K562 (cell line): ENCODE measurements at regions not wholly inside any gene's neighbourhood (a gene's known extent, or its start where the extent isn't known, plus 50 kb on each side); places are given as distances from the start of the nearest gene placed in this dataset.

ENCODE experiments used
- ATAC-seq: fragments of 200-7000 bp; cut with Tn5 transposase; 3 replicates; pipeline ENCODE4 v1.9.1; 2020; ENCODE audit warnings: moderate library complexity
- BruUV-seq: library from RNA; stranded (reverse); fragments of 400-500 nt; replicated peaks from 2 replicates; lab custom pipeline; 2021; lab: Mats Ljungman, UMichigan
- CTCF ChIA-PET: fragments of 300-600 bp; formaldehyde crosslinking; extraction: SDS; loops from one replicate; lab custom pipeline; 2021; ENCODE audit warnings: low intra/inter-chr PET ratio; lab: Yijun Ruan, JAX
- POLR2A ChIA-PET: fragments of 300-600, 350-650 bp; sonication (Branson Sonifier 250); formaldehyde crosslinking; extraction: SDS; loops from one replicate; lab custom pipeline; 2021; ENCODE audit warnings: antibody characterized with exemption, inconsistent platforms; lab: Yijun Ruan, JAX
- DNase-seq, 4 experiments: peaks; one replicate each; pipeline versions ENCODE4 v3.0.0 to v3.0.0-alpha.2; 2011 to 2018; ENCODE audit warnings: low spot score in 3 of 4, mixed read lengths in 3 of 4; ENCODE audit errors: extremely low read depth in 1 of 4
- FAIRE-seq: peaks from 2 replicates; lab custom pipeline; 2011; peaks lifted over from hg19 to GRCh38; lab: Jason Lieb, UNC
- H2AFZ ChIP-seq: 2 replicates; pipeline ENCODE4 v1.6.0; 2011; ENCODE audit warnings: low read depth, low read length, control low read depth, inconsistent platforms
- H3K27ac ChIP-seq: fragments of 200-600 bp; 3 replicates; pipeline ENCODE4 v1.8.0; 2011; ENCODE audit warnings: low read depth, mild to moderate bottlenecking, control low read depth, inconsistent platforms, low read length, moderate library complexity, mixed read lengths; ENCODE audit errors: extremely low read depth
- H3K27me3 ChIP-seq, 2 experiments: fragments of 300-600 bp in 1 of 2; 2 replicates in 1 of 2; 3 replicates in 1 of 2; pipeline versions ENCODE4 v1.6.0 to v1.8.0; 2011; ENCODE audit warnings: inconsistent platforms in 2 of 2, low read length in 2 of 2, mild to moderate bottlenecking in 1 of 2, mixed read lengths in 1 of 2, moderate library complexity in 1 of 2; ENCODE audit not compliant: control insufficient read depth in 2 of 2, insufficient read depth in 2 of 2
- H3K36me3 ChIP-seq: fragments of 300-600 bp; 3 replicates; pipeline ENCODE4 v1.8.0; 2011; ENCODE audit warnings: mild to moderate bottlenecking, low read length, inconsistent platforms; ENCODE audit not compliant: control insufficient read depth, insufficient read depth
- H3K4me1 ChIP-seq, 2 experiments: fragments of 200-600 bp in 1 of 2; replicated peaks in 1 of 2; 2 replicates in 1 of 2; 3 replicates in 1 of 2; pipeline versions ENCODE4 v1.5.1 to v1.8.0; 2011; ENCODE audit warnings: inconsistent platforms in 2 of 2, low read length in 2 of 2, mild to moderate bottlenecking in 1 of 2, mixed read lengths in 1 of 2, moderate library complexity in 1 of 2; ENCODE audit not compliant: control insufficient read depth in 2 of 2, insufficient read depth in 2 of 2
- H3K4me2 ChIP-seq: 2 replicates; pipeline ENCODE4 v1.6.1; 2011; ENCODE audit warnings: low read length, control low read depth, inconsistent platforms, mixed read lengths; ENCODE audit not compliant: insufficient read depth
- H3K4me3 ChIP-seq: fragments of 200-600 bp; sonication (generic), shearing (Covaris generic); 2 replicates; pipeline ENCODE4 v1.5.1; 2016; ENCODE audit warnings: control low read depth, inconsistent platforms
- H3K79me2 ChIP-seq: fragments of 200-600 bp; 3 replicates; pipeline ENCODE4 v1.8.0; 2011; ENCODE audit warnings: low read length, inconsistent platforms; ENCODE audit not compliant: control insufficient read depth, insufficient read depth
- H3K9ac ChIP-seq, 2 experiments: 2 replicates each; pipeline versions ENCODE4 v1.6.0 to v1.6.1; 2011; ENCODE audit warnings: low read depth in 2 of 2, low read length in 2 of 2, control low read depth in 1 of 2, inconsistent platforms in 1 of 2, mild to moderate bottlenecking in 1 of 2, mixed read lengths in 1 of 2; ENCODE audit not compliant: insufficient read depth in 1 of 2
- H3K9me1 ChIP-seq: one replicate; pipeline ENCODE4 v1.6.0; 2011; ENCODE audit warnings: inconsistent platforms, mild to moderate bottlenecking, low read length, moderate library complexity; ENCODE audit not compliant: control insufficient read depth, insufficient read depth
- H3K9me3 ChIP-seq: replicated peaks from 2 replicates; pipeline ENCODE4 v1.5.1; 2011; ENCODE audit warnings: low read depth, low read length, inconsistent platforms; ENCODE audit not compliant: control insufficient read depth, insufficient read depth
- H4K20me1 ChIP-seq: replicated peaks from 2 replicates; pipeline ENCODE4 v1.6.1; 2011; ENCODE audit warnings: low read length, inconsistent platforms, mixed read lengths; ENCODE audit not compliant: control insufficient read depth, insufficient read depth
- ADNP ChIP-seq: fragments of 200-800 bp; sonication (Bioruptor generic); IDR thresholded peaks from 2 replicates; pipeline ENCODE4 v1.6.1; 2016; ENCODE audit warnings: missing genetic modification characterization, missing compliant biosample characterization
- C11orf30 ChIP-seq: fragments of 450-650 bp; IDR thresholded peaks from 2 replicates; pipeline ENCODE4 v1.6.1; 2016; ENCODE audit warnings: low read depth, mild to moderate bottlenecking
- GTF3C2 ChIP-seq: IDR thresholded peaks from 3 replicates; pipeline ENCODE4 v1.6.1; 2011; ENCODE audit warnings: borderline replicate concordance, mild to moderate bottlenecking, moderate library complexity; ENCODE audit not compliant: insufficient read length; ENCODE audit errors: extremely low read depth
- KLF13 ChIP-seq: fragments of 450-650 bp; IDR thresholded peaks from 2 replicates; pipeline ENCODE4 v1.6.1; 2016; ENCODE audit warnings: missing genetic modification characterization, low read depth, mild to moderate bottlenecking, missing compliant biosample characterization, moderate library complexity, borderline replicate concordance
- MTA3 ChIP-seq: fragments of 450-650 bp; formaldehyde crosslinking; IDR thresholded peaks from 2 replicates; pipeline ENCODE4 v1.6.1; 2017; ENCODE audit warnings: mild to moderate bottlenecking, borderline replicate concordance
- SMARCE1 ChIP-seq: fragments of 450-650 bp; IDR thresholded peaks from 2 replicates; pipeline ENCODE4 v1.7.1; 2016; ENCODE audit warnings: mild to moderate bottlenecking
- TBL1XR1 ChIP-seq, 2 experiments: IDR thresholded peaks; 2 replicates each; pipeline ENCODE4 v1.6.1; 2012; ENCODE audit warnings: improper control_type of control experiment in 2 of 2, low read length in 2 of 2, mild to moderate bottlenecking in 1 of 2
- TSHZ1 ChIP-seq: fragments of 250-450 bp; sonication (Bioruptor Pico); IDR thresholded peaks from 2 replicates; pipeline ENCODE4 v1.4.0; 2020; ENCODE audit warnings: mild to moderate bottlenecking, moderate library complexity
- ZBED1 ChIP-seq: IDR thresholded peaks from 2 replicates; pipeline ENCODE4 v1.6.1; 2014
- ZFPM2 ChIP-seq: fragments of 250-450 bp; sonication (Bioruptor Pico); IDR thresholded peaks from 2 replicates; pipeline ENCODE4 v1.5.1; 2022; ENCODE audit warnings: mild to moderate bottlenecking
- ZKSCAN8 ChIP-seq: fragments of 200-800 bp; sonication (Bioruptor generic); IDR thresholded peaks from 2 replicates; pipeline ENCODE4 v1.6.1; 2016; ENCODE audit warnings: missing genetic modification characterization, missing compliant biosample characterization
- ZNF165 ChIP-seq: fragments of 250-450 bp; sonication (Bioruptor Pico); IDR thresholded peaks from 2 replicates; pipeline ENCODE4 v1.4.0; 2020; ENCODE audit warnings: borderline replicate concordance
- ZNF778 ChIP-seq: fragments of 450-650 bp; formaldehyde crosslinking; IDR thresholded peaks from 2 replicates; pipeline ENCODE4 v1.4.0; 2020; ENCODE audit warnings: mild to moderate bottlenecking, moderate library complexity
- WGBS: fragments of 100-300 bp; shearing (Covaris generic); methylation state at CpG from one replicate; pipeline ENCODE4 v1.1.6; 2016; ENCODE audit warnings: low coverage, mixed read lengths; ENCODE audit not compliant: insufficient coverage; ENCODE audit errors: missing lambda C conversion rate; 5-methylcytosine and 5-hydroxymethylcytosine counted together
- in situ Hi-C: fragments of 300-500 bp; cut with MboI; formaldehyde crosslinking; loops from 4 replicates; pipeline ENCODE4 v1.15.0; 2018; ENCODE audit warnings: inconsistent platforms, mixed read lengths
- intact Hi-C: fragments of 100-400 bp; cut with micrococcal nuclease; formaldehyde crosslinking; loops from 2 replicates; pipeline ENCODE4 v1.14.2; 2022

GRCh38 chr20:52349806-52350205 lies 158.2 kb upstream of the ZFP64 start:
- Histone ChIP-seq H3K79me2 (no peaks in the 10 kb centered on the region), H3K27me3 (no peaks in the 10 kb centered on the region)
- in situ Hi-C loops = no loop called here

More at GRCh38 chr20:52349806-52350205, 158.2 kb upstream of the ZFP64 start:
- TF ChIP-seq GTF3C2 = no peak
- TF ChIP-seq ZBED1 = no peak
- no peak for TF ChIP-seq ZNF165 (CRISPR knock-in tag)
- TF ChIP-seq ADNP (tag) = no peak
- no peak for TF ChIP-seq SMARCE1
- no peak for TF ChIP-seq C11orf30
- TF ChIP-seq ZFPM2 (CRISPR knock-in tag) = no peak
- TF ChIP-seq TSHZ1 (CRISPR knock-in tag) = no peak
- TF ChIP-seq MTA3 = no peak
- TF ChIP-seq ZNF778 = no peak
- TF ChIP-seq KLF13 (tag) = no peak
- TF ChIP-seq TBL1XR1 (IDR thresholded peaks at IDR 0.05; ENCODE audit: low read length in 2 of 2) = no peak
- no peak for TF ChIP-seq ZKSCAN8 (CRISPR knock-in tag)
- H4K20me1 ChIP-seq = no peaks in the 10 kb centered on the region
- H3K4me3 ChIP-seq = no peak overlapping the region
- DNase-seq = no peak
- no peak overlapping the region for H3K27ac ChIP-seq
- ChIA-PET CTCF (no interaction called here), POLR2A (interaction anchor here (0.6 kb wide), 1 partner anchor 17 kb away, joined by 3 read pairs; no protein-coding TSS in a partner anchor)
- WGBS = 30% methylated on average over 3 of the region's 3 CpGs
- H3K9me1 ChIP-seq = no peaks in the 10 kb centered on the region
- no peak overlapping the region for H2AFZ ChIP-seq
- no peaks in the 10 kb centered on the region for H3K4me1 ChIP-seq
- no peak for ATAC-seq
- intact Hi-C loops = no loop called here
- FAIRE-seq = no peak
- no peak overlapping the region for H3K9ac ChIP-seq
- no TSS peak for BruUV-seq
- no peaks in the 10 kb centered on the region for H3K9me3 ChIP-seq
- H3K4me2 ChIP-seq = no peak overlapping the region
- no peaks in the 10 kb centered on the region for H3K36me3 ChIP-seq
